ENCODE measurements at regions not wholly inside any gene's neighbourhood (a gene's known extent, or its start where the extent isn't known, plus 50 kb on each side); places are given as distances from the start of the nearest gene placed in this dataset.
"Not testable (repeated sequence)": the region's sequence is repeated elsewhere in the genome, so short reads cannot be mapped to it uniquely, and the experiment has no call there.

GRCh38 chr3:177689869-177690268 is 492.6 kb upstream of the TBL1XR1 start:
- DNase-seq, result no peak

- DNase-seq, result no peak
Measured at GRCh38 chr3:177690306-177690705, 493.0 kb upstream of the TBL1XR1 start.

GRCh38 chr3:177692304-177692975 is 495.2 kb upstream of the TBL1XR1 start:
- DNase-seq, result no peak

- peak; percentile 52 for DNase-seq
Measured at GRCh38 chr3:177693616-177694264, 496.5 kb upstream of the TBL1XR1 start.

- no peak for DNase-seq
Measured at GRCh38 chr3:177694316-177694715, 497.0 kb upstream of the TBL1XR1 start.

DNA sequence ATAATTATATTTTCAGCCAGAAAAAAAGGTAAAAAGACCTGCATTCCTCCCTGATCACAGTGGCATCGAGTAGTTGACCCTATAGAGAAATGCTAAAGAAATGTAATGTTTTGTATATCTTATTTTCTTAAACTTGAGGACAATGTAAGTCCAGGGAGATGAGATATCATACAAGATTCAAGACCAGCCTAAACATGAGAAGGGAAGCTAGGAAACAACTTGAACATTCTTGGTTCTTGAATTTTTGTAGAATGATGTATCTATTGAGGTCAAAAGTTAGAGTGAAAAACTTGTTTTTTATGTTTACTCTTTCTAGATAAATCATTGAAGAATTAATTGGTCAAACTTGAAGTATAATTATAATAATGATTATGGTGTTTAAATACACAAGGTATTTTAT is 497.7 kb upstream of the TBL1XR1 start:
- no peak for DNase-seq

GRCh38 chr3:177700117-177700516 is 502.8 kb upstream of the TBL1XR1 start:
- no peak for DNase-seq

DNA sequence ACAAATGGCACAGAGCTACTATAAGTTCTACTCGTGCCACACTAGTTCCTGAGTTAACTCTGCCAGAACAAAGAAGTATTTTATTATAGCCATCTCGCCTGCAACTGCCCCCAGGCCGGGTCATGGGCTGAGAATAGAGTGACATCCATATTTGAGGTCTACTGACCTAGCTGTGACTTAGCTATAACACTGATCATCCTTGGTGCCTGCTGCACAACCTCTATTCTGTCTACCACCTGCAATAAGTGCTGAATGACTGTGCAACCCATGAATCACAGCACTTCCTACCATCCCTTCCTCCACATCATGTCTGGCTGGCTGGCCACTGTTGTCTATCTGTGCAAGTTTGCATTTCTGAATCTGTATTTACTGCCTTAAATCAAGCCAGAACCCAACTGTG is 506.5 kb upstream of the TBL1XR1 start:
- DNase-seq, result no peak

- no peak for DNase-seq
Measured at GRCh38 chr3:177705976-177706823, 508.9 kb upstream of the TBL1XR1 start.

DNA sequence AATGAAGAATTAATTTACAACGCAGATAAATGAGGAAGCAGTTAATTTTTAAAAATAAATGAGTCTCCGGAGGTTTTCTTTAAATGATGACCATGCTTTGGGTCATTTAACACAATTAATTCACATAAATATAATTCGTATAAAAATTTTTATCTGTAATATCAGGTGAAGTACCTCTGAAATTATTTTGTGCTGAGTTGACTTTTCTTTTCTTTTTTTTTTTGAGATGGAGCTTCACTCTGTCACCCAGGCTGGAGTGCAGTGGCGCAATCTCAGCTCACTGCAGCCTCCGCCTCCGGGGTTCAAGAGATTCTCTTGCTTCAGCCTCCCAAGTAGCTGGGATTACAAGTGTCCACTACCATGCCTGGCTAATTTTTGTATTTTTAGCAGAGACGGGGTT is 512.2 kb upstream of the TBL1XR1 start:
- DNase-seq, result not testable (repeated sequence)

- no peak for DNase-seq
Measured at GRCh38 chr3:177710506-177710905, 513.2 kb upstream of the TBL1XR1 start.

- DNase-seq, result no peak
Measured at GRCh38 chr3:177711637-177712036, 514.4 kb upstream of the TBL1XR1 start.

DNA sequence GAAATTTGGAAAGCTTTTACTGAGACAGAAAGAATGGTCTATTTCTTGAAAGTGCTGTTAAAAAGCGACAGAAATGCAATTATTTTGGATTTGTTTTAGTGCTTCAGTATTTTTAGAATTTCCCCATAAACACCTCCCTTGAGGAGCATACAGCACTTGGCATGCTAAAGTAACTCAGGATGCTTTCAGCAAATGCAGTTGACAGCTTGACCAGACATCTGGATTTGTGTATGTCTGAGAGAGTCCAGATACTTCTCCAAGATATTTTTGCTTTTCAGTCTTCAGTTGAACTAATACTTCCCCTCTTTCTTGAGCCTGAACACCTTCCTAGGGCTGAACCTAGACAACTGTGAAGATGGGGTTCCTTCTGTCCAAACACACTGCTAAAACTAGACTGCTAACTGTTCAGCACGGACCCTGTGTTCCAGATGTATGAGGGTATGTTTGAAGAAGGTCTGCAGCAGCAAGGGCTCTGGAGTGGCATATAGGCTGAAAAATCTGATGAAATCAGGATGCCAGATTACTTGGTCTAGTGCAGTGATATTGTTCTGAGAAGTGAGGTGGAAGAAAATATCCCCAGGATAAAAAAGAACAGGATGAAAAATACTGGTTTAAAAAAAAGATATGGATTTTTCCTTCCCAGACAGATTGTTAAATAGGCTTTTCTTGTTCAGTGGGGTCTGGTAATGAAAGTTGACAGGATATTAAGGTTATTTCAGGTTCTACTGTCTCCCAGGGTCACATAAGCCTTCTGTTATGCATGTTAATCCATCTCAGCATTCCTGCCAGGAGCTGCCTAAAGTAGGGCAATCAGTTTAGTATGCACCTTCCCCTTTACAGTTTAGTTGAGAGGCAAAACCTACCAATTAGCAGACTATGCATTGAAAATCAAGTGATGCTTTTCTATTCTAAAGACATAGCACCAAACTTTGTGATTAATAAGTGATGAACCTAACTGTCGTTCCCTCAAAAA is 516.9 kb upstream of the TBL1XR1 start:
- peak; percentile 58 for DNase-seq

DNA sequence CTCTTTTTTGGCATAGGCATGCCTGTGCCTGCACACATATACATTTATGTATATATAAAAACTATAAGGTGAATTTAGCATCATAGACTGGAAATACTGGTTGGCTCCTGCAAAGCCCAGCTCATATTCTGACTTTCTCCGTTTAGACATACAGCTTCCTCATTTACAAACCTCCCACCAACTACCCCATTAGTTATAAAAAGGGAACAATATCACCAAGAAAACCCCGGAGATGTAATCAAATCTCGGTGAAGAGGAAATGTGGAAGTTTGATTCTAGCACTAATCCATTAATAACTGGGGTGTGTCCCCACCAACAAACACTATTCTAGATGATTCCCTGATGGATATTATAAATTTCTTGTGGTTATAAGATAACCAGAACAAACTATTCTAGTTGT is 517.7 kb upstream of the TBL1XR1 start:
- no peak for DNase-seq

- no peak for DNase-seq
Measured at GRCh38 chr3:177715980-177716379, 518.7 kb upstream of the TBL1XR1 start.

GRCh38 chr3:177720927-177721326 is 523.6 kb upstream of the TBL1XR1 start:
- not testable (repeated sequence) for DNase-seq

GRCh38 chr3:177721864-177722785 is 524.8 kb upstream of the TBL1XR1 start:
- no peak for DNase-seq

DNA sequence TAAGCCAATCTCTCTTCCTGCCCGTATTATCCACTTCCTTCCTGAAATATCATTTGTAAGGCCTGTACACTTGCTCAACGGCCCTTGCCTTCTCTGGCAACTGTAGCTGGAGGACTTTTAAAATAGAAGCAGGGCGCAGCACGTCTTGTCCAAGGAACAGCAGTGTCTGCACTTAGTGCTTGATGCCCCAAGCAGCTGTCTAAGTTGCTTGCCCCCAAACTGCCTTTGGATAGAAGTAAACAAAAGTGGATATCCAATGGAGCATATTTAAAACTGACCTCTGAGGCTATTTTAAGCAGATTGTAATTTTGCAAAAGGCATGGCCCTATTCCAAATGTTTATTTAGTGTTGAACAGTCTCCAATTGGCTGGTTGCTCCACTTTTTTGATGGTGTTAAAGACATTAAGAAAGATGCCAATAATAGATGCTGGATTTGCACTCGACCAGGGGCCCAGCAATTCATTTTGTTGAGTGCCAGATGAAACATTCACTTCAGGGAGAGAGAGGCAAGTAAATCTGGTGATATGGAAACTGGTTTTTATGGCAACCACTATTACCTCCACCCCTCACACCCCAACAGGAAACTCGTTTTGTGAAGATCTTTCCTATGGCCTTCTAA is 526.8 kb upstream of the TBL1XR1 start:
- no peak for DNase-seq

DNA sequence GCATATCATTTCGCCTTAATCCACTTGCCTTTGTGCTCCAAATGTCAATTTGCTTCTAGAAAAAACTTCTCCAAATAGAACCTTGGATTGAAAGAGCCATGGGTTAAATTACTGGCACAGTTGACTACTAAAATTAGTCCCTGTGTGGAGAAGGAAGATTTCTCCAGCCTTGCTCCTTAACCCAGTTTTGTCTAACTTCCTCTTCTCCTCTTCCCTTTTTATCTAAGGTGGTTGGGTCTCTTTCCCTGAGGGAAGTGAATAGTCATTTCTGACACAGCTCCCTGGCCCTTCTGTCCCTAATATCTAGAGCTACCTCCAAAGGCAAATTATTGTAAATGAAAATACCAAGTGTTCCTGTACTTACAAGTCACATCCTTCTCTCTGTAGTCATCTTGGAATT is 527.9 kb upstream of the TBL1XR1 start:
- no peak for DNase-seq

DNA sequence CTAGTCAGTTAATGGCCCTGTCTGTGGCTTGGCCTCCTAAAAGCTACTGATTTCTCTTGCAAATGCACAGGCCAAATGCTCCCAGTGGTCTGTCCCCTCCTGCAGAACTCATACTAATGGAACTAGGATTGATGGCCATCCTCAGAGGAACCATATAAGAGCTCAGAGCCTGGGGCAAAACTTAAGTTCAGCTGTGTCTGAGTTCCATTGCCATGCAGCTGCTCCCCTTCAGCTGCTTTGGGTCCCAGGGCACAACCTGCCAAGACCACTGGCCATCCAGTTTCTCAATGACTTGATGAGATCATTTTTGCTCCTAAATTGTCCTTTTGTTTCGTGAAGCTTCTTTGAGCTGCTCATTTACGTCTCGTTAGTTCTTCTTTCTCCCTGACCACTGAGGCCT is 529.5 kb upstream of the TBL1XR1 start:
- peak; percentile 62 for DNase-seq

Measured in retina (tissue), 1 donor.